ENCODE measurements at regions not wholly inside any gene's neighbourhood (a gene's known extent, or its start where the extent isn't known, plus 50 kb on each side); places are given as distances from the start of the nearest gene placed in this dataset.

DNA sequence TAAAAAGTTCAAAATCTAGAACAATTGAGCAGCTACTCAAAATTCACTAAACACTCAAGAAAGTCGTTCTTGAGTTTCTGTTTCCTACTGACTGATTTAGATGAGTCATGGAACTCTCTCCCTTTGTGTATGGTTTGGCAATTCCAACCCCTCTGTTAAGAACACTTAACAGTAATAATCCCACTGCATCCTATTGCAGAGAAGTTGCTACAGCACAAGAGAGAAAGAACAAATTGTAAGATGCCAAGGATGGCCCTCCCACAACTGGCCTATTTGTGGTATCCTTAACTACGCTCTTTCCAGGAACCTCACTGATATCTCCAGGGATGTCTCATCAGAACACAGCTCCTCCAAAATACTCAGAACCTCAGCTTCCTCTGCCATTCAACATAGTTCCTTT is 701.8 kb upstream of the TENM3 start:
- DNase-seq (ENCODE audit: low read depth in 2 of 2): no peak

DNA sequence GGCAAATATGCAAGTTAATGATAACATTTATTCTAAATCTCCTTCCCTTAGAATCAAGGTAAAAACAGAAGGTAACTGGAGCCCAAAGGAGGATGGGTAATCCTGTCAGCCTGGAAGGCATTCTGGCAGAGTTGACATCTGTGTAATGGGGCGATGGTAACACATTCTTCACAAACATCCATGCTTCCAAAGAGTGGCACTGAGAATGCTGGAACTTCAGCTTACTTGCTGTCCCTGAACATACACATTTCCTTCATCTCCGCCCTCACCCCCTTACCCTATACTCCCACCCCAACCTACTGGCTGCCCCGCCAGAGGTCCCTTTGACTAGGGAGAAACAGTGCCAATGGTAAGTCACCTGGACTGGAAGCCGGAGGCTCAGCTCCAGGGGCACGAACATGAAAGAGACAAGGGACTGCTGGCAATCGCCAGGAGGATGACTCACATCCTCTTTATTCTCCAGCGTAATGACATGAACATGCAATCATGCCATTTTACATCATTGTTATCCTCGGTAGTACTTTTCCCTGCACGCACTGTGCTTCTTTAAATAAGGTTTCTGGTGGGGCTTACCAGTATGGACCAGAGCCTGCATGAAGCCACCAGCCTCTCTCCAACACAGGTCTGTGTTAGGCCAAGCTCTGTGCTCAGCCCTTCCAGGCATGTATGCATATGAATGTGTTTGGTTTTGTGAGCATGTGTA is 694.2 kb upstream of the TENM3 start:
- peak; percentile 35 to 50 for DNase-seq (ENCODE audit: low read depth in 2 of 2)

- DNase-seq (ENCODE audit: low read depth in 2 of 2): no peak
These were observed 693.5 kb upstream of the TENM3 start for GRCh38 chr4:181549576-181550188.

DNA sequence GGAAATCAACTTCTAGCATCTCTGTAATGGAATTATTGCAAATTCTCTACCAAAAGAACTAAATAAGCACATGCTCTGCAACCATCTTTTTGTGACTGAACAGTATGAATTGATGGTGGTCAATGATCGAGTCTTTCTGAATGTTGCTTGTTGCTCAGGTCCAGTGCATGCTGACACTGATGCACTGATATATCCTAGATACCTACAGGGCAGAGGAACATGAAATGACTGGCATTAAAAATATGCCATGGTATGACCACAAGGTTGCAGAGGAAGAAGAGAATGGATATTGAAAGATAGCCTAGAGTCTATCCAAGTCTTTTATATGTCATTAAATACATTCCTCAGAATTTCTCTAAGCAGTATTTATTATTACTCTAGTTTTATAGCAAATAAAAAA is 692.8 kb upstream of the TENM3 start:
- DNase-seq (ENCODE audit: low read depth in 2 of 2): no peak

- no peak for DNase-seq (ENCODE audit: low read depth in 2 of 2)
These were observed 683.6 kb upstream of the TENM3 start for GRCh38 chr4:181559637-181560036.

DNA sequence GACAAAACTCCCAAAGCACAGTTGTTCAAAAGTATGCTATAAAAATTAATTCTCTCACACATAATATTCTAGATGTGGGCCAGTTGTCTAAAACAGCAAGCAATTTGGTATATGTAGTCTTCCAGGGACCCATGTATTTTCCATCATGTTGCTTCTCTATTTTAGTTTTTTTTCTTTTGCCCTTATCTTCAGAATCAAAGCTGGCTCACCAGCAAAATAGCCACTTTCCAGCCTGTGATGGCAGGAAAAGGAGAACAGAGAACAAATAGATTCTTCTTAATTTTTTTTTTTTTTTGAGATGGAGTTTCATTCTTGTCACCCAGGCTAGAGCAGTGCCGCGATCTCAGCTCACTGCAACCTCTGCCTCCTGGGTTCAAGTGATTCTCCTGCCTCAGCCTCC is 680.8 kb upstream of the TENM3 start:
- no peak for DNase-seq (ENCODE audit: low read depth in 2 of 2)

- DNase-seq (ENCODE audit: low read depth in 2 of 2): no peak
These were observed 678.6 kb upstream of the TENM3 start for GRCh38 chr4:181564625-181565024.

- DNase-seq (ENCODE audit: low read depth in 2 of 2): peak; percentile 51 to 55
These were observed 676.7 kb upstream of the TENM3 start for GRCh38 chr4:181566490-181566889.

GRCh38 chr4:181569553-181569952 is 673.6 kb upstream of the TENM3 start:
- DNase-seq (ENCODE audit: low read depth in 2 of 2): peak; percentile 25 to 32

GRCh38 chr4:181578911-181579310 is 664.3 kb upstream of the TENM3 start:
- no peak for DNase-seq (ENCODE audit: low read depth in 2 of 2)

- DNase-seq (ENCODE audit: low read depth in 2 of 2): no peak
These were observed 663.7 kb upstream of the TENM3 start for GRCh38 chr4:181579486-181579885.

DNA sequence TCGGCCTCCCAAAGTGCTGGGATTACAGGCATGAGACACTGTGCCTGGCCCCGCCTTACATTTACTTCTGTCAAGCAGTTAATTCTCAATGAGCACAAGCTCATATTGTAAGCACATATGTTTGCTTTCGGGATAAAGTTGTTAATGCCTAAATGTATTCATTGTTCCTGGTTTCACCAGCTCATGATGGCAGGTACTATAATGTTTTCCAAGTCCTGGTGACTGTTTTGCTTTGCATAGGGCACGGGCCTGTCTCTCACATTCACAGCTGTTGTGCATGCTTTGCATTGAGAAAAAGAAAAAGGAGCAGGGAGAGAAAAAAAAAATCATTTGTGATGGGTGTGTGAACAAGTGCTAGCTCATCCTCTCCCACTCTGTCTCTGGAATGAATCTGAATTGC is 661.2 kb upstream of the TENM3 start:
- DNase-seq (ENCODE audit: low read depth in 2 of 2): no peak

DNA sequence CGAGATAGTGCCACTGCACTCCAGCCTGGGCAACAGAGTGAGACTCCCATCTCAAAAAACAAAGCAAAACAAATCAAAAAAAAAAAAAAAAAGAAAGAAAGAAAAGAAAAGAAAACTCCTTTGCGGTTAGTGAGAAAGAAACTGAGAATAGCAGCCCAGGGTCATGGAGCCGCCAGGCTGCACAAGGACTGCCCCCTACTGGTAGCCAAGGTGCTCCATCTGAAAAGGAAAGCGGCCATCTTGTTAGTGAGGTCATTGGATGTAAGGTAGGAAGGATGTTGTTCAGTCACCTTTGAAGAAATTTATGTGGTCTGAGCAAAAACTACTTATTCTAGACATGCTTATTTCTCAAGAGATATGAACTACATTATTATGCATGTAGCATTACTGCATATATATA is 660.6 kb upstream of the TENM3 start:
- DNase-seq (ENCODE audit: low read depth in 2 of 2): no peak

DNA sequence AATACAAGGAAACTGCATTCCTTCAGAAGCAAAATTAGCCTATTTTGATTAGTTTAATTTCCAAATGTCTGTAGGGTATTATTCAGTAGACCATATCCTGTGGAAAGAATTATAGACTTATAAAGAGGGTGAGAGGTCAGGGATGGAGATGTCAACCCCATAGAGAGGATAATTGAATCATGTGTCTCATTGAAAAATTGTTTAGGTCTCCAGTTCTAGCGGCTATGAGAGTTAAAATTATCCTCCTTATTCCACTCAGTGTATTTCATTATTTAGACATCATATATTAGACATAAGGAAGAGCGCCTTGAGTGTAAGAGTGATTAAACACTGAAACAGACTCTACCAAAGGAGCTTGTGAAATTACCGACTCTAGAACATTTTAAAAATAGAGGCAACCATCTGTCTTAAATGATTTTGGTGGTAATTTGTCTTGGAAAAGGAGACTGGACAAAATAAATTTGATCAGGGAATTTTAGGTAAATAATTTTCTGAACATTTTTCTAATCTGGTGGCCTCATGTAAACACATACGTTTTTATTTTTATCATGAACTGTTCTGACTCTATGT is 654.4 kb upstream of the TENM3 start:
- no peak for DNase-seq (ENCODE audit: low read depth in 2 of 2)

DNA sequence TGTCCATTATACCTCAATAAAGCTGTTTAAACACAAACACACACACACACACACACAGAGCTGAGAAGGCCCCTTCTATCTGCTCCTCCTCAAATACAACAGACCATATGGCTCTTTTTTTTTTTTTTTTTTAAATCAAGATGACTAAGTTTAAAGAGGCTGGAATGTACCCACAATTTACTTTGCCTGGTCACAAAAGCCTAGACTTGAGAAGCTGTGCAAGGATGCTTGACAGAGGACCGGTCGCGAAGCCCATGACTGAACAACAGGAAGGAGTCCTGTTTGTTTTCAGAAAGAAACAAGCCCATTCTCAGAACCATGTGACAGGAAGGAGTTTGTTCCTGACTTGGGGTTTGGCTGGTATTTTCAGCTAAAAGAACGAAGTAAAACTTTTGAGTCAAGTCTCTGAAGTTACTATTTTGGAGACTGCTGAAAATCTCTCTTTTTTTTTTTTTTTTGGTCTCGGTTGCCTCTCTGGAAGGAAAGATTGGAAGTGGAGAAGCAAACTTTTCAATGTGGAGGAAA is 650.9 kb upstream of the TENM3 start:
- no peak for DNase-seq (ENCODE audit: low read depth in 2 of 2)

- no peak for DNase-seq (ENCODE audit: low read depth in 2 of 2)
These were observed 649.5 kb upstream of the TENM3 start for GRCh38 chr4:181593703-181594102.

- DNase-seq (ENCODE audit: low read depth in 2 of 2): no peak
These were observed 649.0 kb upstream of the TENM3 start for GRCh38 chr4:181594188-181594587.

GRCh38 chr4:181595716-181596115 is 647.5 kb upstream of the TENM3 start:
- DNase-seq (ENCODE audit: low read depth in 2 of 2): no peak

- DNase-seq (ENCODE audit: low read depth in 2 of 2): no peak
These were observed 645.4 kb upstream of the TENM3 start for GRCh38 chr4:181597766-181598165.

DNA sequence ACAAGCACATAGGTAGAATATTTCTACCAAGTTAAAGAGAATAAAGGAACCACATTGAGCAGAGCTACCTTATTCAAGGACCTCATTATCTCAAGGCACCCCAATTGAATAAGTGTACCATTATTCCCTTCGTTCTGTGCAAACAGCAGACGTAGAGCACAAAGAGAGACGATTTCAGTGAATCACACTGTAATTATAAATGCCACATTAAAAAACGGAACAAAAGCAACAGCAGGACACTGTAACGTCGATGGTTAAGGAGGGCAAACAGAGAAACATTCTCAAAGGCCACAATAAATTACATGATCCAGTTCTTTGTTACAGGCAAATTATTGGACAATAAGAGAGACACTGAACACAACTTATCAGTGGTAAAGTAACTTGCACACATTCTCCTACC is 644.1 kb upstream of the TENM3 start:
- no peak for DNase-seq (ENCODE audit: low read depth in 2 of 2)

GRCh38 chr4:181601103-181601502 is 642.1 kb upstream of the TENM3 start:
- no peak for DNase-seq (ENCODE audit: low read depth in 2 of 2)

DNA sequence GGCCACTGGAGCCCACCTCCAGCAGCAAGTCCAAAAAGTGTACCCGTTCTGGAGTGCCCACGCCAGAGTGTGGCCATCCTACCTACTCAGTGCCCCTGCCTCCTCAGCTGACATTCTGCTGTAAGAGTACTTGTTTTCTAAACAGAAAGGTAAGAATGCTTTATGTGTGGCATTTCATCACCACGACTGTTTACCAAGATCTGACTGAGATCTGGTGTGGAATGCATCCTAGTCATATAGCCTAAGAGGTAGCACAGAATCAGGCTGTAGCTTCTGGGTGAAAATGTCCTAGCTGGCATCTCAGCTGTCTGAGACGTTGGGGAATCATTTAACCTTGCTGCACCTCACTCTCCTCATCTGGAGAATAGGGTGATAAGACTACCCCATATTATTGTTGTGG is 638.7 kb upstream of the TENM3 start:
- DNase-seq (ENCODE audit: low read depth in 2 of 2): no peak

DNA sequence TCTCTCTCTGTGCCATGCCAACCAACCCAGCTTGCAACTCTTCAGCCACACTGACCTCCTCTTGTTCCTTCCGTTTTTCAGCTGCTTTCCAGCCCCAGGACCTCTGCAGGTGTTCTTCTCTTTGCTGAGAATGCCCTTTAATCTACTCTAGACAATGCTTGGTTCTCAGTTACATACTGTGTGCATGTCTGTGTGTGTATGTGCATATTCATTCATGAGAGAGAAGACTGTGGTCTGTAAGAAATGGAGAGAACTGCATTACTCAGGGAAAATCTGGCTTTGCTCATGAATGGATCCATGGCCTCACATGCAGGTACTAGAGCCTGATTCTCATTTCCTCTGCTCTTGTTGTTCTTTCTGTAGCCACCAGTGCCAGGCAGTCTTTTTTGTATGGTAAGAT is 636.9 kb upstream of the TENM3 start:
- DNase-seq (ENCODE audit: low read depth in 2 of 2): no peak
